BLaER1 treated with 17β-estradiol and CSF1 and Interleukin-3, amounts not matched to agents 10 nM and 100 nM (cell line): ENCODE measurements at regions not wholly inside any gene's neighbourhood (a gene's known extent, or its start where the extent isn't known, plus 50 kb on each side); places are given as distances from the start of the nearest gene placed in this dataset.
"Not testable (repeated sequence)": the region's sequence is repeated elsewhere in the genome, so short reads cannot be mapped to it uniquely, and the experiment has no call there.

Experiments
- H3K27ac ChIP-seq, 11 experiments: shearing (Covaris generic); formaldehyde crosslinking; 2 replicates each; pipeline ENCODE4 v1.8.1; 2022
- H3K27me3 ChIP-seq, 11 experiments: shearing (Covaris generic); formaldehyde crosslinking; 2 replicates each; pipeline ENCODE4 v1.8.1; 2022
- H3K36me3 ChIP-seq, 11 experiments: shearing (Covaris generic); formaldehyde crosslinking; 2 replicates each; pipeline ENCODE4 v1.8.1; 2022
- H3K4me1 ChIP-seq, 10 experiments: shearing (Covaris generic); formaldehyde crosslinking; 2 replicates each; pipeline ENCODE4 v1.8.1; 2022
- H3K4me2 ChIP-seq, 11 experiments: shearing (Covaris generic); formaldehyde crosslinking; 2 replicates each; pipeline ENCODE4 v1.8.1; 2022
- H3K4me3 ChIP-seq, 10 experiments: shearing (Covaris generic); formaldehyde crosslinking; 2 replicates each; pipeline ENCODE4 v1.8.1; 2022
- H3K9ac ChIP-seq, 11 experiments: shearing (Covaris generic); formaldehyde crosslinking; 2 replicates each; pipeline ENCODE4 v1.8.1; 2022
- H3K9me3 ChIP-seq, 11 experiments: shearing (Covaris generic); formaldehyde crosslinking; replicated peaks in 1 of 11; 2 replicates each; pipeline ENCODE4 v1.8.1; 2022
- H4K20me1 ChIP-seq, 11 experiments: shearing (Covaris generic); formaldehyde crosslinking; 2 replicates each; pipeline ENCODE4 v1.8.1; 2022
- Cebpa-rat ChIP-seq, 11 experiments: shearing (Covaris generic); IDR thresholded peaks; 2 replicates each; pipeline ENCODE4 v1.8.1; 2022

DNA sequence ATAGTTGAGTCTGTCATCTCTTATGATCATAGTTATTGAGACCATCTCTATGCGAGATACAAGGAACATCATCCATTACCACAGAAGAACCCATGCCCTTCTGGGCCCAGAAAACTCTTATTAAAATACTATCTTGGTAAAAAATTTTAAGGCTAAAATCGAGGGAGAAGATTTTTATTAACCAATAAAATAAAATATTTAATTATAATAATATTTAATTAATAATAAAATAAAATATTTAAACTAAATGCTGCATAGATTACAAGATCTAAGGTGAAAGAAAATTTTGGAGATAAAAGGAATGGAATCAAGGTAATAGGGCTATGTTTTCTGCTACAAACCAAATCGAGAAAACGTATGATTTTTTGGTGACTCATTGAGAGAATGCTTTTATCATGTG, 540.2 kb downstream of the KCNH5 start:
- Histone ChIP-seq H3K4me2 (no peak overlapping the region), H3K9me3 (peaks cover 0 to 3% (median 0%) of the 10 kb centered on the region in 11 experiments; a peak in 1 of 22 replicates), H3K27me3 (no peaks in the 10 kb centered on the region), H4K20me1 (no peaks in the 10 kb centered on the region), H3K36me3 (no peaks in the 10 kb centered on the region), H3K27ac (no peak overlapping the region), H3K9ac (no peak overlapping the region), H3K4me1 (no peaks in the 10 kb centered on the region), H3K4me3 (no peak overlapping the region)
- no peak for TF ChIP-seq Cebpa-rat (IDR thresholded peaks at IDR 0.05)

- H3K9me3 ChIP-seq, result peaks cover 36 to 46% (median 39%) of the 10 kb centered on the region in 11 experiments
Observed at GRCh38 chr14:62521309-62521708, 523.9 kb downstream of the KCNH5 start.

DNA sequence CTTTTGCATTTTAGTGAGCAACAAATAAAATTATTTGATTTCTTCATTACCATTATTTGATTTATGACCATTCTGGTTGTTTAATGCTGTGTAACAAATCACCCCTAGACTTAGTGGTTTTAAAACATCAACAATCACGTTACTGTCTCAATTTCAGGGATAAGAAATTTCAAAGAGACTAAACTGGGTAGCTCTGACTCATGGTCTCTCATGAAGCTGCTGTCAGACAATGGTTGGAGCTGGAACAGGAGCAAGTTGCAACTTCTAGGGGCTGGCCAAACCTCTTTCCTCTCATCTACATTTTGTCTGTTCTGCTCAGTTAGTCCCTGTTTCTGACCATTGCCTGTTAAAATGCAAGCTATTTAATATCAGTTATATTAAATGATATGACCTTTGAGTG, 517.0 kb downstream of the KCNH5 start:
- TF ChIP-seq Cebpa-rat (IDR thresholded peaks at IDR 0.05), result no peak
- H3K27ac ChIP-seq, result no peak overlapping the region
- no peaks in the 10 kb centered on the region for H4K20me1 ChIP-seq
- H3K27me3 ChIP-seq, result no peaks in the 10 kb centered on the region
- 0 out of 22 replicates have a peak, but pooled peaks cover 0 to 6% (median 0%) of the 10 kb centered on the region in 11 experiments for H3K9me3 ChIP-seq
- no peak overlapping the region for H3K9ac ChIP-seq
- no peak overlapping the region for H3K4me3 ChIP-seq
- H3K4me1 ChIP-seq, result no peaks in the 10 kb centered on the region
- no peak overlapping the region for H3K4me2 ChIP-seq
- H3K36me3 ChIP-seq, result no peaks in the 10 kb centered on the region

More at GRCh38 chr14:62521309-62521708, 523.9 kb downstream of the KCNH5 start:
- H3K4me1 ChIP-seq, result peaks cover 0 to 15% (median 4%) of the 10 kb centered on the region in 10 experiments; a peak in 13 of 20 replicates
- H3K27me3 ChIP-seq, H4K20me1 ChIP-seq, H3K27ac ChIP-seq, H3K4me2 ChIP-seq, H3K4me3 ChIP-seq, H3K36me3 ChIP-seq, H3K9ac ChIP-seq: not testable (repeated sequence)

DNA sequence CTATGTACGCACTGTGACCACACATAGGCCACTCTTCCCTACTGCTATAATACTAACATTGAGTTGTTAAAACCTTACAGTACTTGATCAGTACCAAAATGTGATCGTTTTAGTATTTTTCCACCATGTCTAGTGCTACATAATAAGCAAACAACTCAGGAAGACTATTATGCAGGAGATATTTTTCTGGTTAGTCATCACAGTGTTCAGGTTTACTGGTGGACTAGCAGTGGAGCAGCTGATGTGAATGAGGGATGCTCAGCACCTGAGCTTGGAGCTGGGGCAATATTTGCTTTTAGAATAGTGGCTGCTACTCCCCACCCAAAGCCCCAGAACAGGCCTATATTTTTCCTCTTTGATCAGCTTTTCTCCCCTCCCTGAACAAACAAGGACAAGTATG, 513.1 kb downstream of the KCNH5 start:
- H3K9ac ChIP-seq, result no peak overlapping the region

DNA sequence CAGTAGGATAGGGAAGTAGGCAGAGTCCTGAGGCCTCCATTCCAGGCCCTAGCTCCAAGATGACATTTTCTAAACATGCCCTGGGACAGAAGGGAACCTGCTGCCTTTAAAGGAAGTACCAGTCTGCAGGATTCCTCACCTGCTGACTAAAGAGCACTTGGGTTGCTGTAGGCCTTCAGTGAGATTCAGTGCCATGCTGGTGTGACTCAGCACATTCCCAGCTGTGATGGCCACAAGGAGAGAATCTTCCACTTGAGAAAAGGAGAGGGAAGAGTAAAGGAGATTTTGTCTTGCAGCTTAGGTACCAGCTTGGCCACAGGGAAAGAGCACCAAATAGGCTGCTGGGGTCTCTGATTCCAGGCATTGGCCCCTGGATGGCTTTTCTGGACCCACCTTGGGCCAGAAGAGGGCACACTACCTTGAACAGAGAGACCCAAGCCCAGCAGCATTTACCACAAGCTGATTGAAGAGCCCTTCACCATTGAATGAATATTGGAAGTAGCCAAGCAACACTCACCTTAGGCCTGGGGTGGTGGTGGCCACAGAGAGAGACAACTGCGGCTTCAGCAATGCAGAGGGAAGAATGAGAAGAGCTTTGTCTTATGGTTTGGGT, 498.3 kb downstream of the KCNH5 start:
- no peaks in the 10 kb centered on the region for H3K4me1 ChIP-seq
- no peaks in the 10 kb centered on the region for H3K36me3 ChIP-seq
- H3K27ac ChIP-seq, result no peak overlapping the region
- no peaks in the 10 kb centered on the region for H4K20me1 ChIP-seq
- no peak overlapping the region for H3K4me3 ChIP-seq
- H3K9me3 ChIP-seq, result peaks cover 0 to 5% (median 0%) of the 10 kb centered on the region in 11 experiments; a peak in 2 of 22 replicates
- no peak for TF ChIP-seq Cebpa-rat (IDR thresholded peaks at IDR 0.05)
- H3K9ac ChIP-seq, result no peak overlapping the region
- H3K27me3 ChIP-seq, result no peaks in the 10 kb centered on the region
- no peak overlapping the region for H3K4me2 ChIP-seq

More for the DNA sequence above, 513.1 kb downstream of the KCNH5 start:
- Histone ChIP-seq H3K4me3 (no peak overlapping the region), H4K20me1 (no peaks in the 10 kb centered on the region), H3K4me1 (no peaks in the 10 kb centered on the region), H3K36me3 (no peaks in the 10 kb centered on the region), H3K4me2 (no peak overlapping the region), H3K27me3 (no peaks in the 10 kb centered on the region), H3K9me3 (0 out of 22 replicates have a peak, but pooled peaks cover 0 to 3% (median 0%) of the 10 kb centered on the region in 11 experiments), H3K27ac (no peak overlapping the region)
- TF ChIP-seq Cebpa-rat (IDR thresholded peaks at IDR 0.05), result no peak

DNA sequence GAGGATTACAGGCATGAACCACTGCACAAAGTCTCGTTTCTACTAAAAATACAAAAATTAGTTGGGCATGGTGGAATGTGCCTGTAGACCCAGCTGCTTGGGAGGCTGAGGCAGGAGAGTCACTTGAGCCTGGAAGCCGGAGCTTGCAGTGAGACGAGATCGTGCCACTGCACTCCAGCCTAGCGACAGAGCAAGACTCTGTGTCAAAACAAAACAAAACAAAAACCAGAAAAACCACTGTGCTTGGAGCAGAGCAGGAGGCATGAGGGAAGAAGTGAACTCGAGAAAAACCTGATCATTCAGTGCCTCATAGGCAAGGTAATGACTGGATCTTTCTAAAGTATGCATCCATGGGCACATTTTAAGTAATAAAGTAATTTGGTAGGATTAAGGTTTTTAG, 487.8 kb downstream of the KCNH5 start:
- no peaks in the 10 kb centered on the region for H3K27me3 ChIP-seq
- H4K20me1 ChIP-seq, result no peaks in the 10 kb centered on the region
- peaks cover 0 to 5% (median 0%) of the 10 kb centered on the region in 11 experiments; a peak in 2 of 22 replicates for H3K9me3 ChIP-seq
- H3K4me2 ChIP-seq, result no peak overlapping the region
- H3K27ac ChIP-seq, result no peak overlapping the region
- no peaks in the 10 kb centered on the region for H3K4me1 ChIP-seq
- H3K9ac ChIP-seq, result no peak overlapping the region
- H3K36me3 ChIP-seq, result no peaks in the 10 kb centered on the region
- no peak overlapping the region for H3K4me3 ChIP-seq
- no peak for TF ChIP-seq Cebpa-rat (IDR thresholded peaks at IDR 0.05)

DNA sequence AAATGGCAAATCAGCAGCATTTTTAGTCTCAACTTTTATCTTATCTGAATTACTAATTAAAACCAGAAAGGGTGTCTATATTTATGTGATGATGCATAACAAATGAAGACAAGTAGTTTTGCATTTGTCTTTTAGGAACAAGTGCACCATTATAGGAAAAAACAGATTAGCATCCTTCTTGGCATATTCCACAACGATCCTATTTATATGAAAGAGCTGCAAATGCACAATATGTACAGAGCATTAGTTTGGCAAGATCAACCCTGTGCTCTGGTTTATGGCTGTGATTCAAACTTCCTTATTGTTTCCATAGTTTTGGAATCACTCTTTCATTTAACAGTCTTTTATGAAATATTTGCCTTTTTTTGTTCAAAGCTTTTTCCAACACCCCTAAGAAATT, 486.8 kb downstream of the KCNH5 start:
- Histone ChIP-seq H3K27me3 (no peaks in the 10 kb centered on the region), H3K9ac (no peak overlapping the region), H3K36me3 (no peaks in the 10 kb centered on the region), H3K4me3 (no peak overlapping the region), H3K9me3 (peaks cover 0 to 5% (median 0%) of the 10 kb centered on the region in 11 experiments; a peak in 2 of 22 replicates), H3K4me2 (no peak overlapping the region), H3K27ac (no peak overlapping the region), H4K20me1 (no peaks in the 10 kb centered on the region), H3K4me1 (no peaks in the 10 kb centered on the region)
- no peak for TF ChIP-seq Cebpa-rat (IDR thresholded peaks at IDR 0.05)

DNA sequence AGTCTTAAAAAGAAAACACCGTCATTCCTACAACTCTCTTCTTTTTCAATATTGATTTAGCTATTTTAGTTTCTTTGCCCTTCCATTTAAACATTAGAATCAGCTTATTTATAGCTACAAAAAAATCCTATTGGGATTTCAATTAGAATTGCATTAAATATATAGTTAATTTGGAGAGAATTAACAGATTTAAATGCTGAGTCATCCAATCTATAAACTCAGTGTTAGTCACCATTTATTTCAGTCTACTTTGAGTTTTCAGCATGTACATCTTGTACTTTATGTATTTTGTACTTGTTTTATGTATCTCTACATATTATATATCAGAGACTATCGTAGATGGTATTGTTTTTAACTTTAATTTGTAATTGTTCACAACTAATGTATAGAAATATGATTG, 460.0 kb downstream of the KCNH5 start:
- Histone ChIP-seq H3K9ac (no peak overlapping the region), H3K4me2 (no peak overlapping the region), H3K36me3 (no peaks in the 10 kb centered on the region), H3K27me3 (no peaks in the 10 kb centered on the region), H3K27ac (no peak overlapping the region), H3K4me3 (no peak overlapping the region), H4K20me1 (no peaks in the 10 kb centered on the region), H3K4me1 (peaks cover 0 to 4% (median 0%) of the 10 kb centered on the region in 10 experiments; a peak in 3 of 20 replicates), H3K9me3 (no peaks in the 10 kb centered on the region)
- no peak for TF ChIP-seq Cebpa-rat (IDR thresholded peaks at IDR 0.05)

DNA sequence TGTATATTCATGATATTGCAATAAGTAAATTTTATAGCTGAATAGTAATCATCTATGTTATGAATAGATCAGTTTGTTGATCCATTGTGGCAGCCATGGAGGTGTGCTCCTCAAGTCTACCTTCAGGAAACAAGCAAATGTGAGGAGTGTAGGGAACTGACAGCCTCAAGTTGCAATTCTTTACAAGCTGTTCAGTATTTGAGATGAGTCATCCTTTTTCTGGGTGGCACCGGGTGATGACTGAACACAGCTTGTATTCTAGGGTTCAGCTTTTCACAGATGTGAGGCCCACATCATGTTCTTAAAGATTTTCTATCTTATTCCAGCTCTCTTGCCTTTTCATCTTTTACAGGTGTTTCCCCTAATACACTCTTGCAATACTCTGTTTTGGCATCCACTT, 452.4 kb downstream of the KCNH5 start:
- Histone ChIP-seq H3K36me3 (no peaks in the 10 kb centered on the region), H3K9me3 (peaks cover 4 to 12% (median 10%) of the 10 kb centered on the region in 11 experiments; a peak in 13 of 22 replicates), H3K4me1 (no peaks in the 10 kb centered on the region), H4K20me1 (no peaks in the 10 kb centered on the region), H3K4me3 (no peak overlapping the region), H3K9ac (no peak overlapping the region), H3K27ac (no peak overlapping the region), H3K27me3 (no peaks in the 10 kb centered on the region), H3K4me2 (no peak overlapping the region)
- TF ChIP-seq Cebpa-rat (IDR thresholded peaks at IDR 0.05), result no peak

GRCh38 chr14:62597143-62597542, 448.1 kb downstream of the KCNH5 start:
- Histone ChIP-seq H3K4me1 (no peaks in the 10 kb centered on the region), H4K20me1 (no peaks in the 10 kb centered on the region), H3K36me3 (no peaks in the 10 kb centered on the region), H3K9me3 (peaks cover 6 to 12% (median 10%) of the 10 kb centered on the region in 11 experiments; a peak in 14 of 22 replicates), H3K4me2 (no peak overlapping the region), H3K27me3 (no peaks in the 10 kb centered on the region), H3K27ac (no peak overlapping the region), H3K9ac (no peak overlapping the region), H3K4me3 (no peak overlapping the region)
- TF ChIP-seq Cebpa-rat (IDR thresholded peaks at IDR 0.05), result no peak
